Calu3 (cell line): ENCODE measurements at regions not wholly inside any gene's neighbourhood (a gene's known extent, or its start where the extent isn't known, plus 50 kb on each side); places are given as distances from the start of the nearest gene placed in this dataset.
"Not testable (repeated sequence)": the region's sequence is repeated elsewhere in the genome, so short reads cannot be mapped to it uniquely, and the experiment has no call there.

Experiments
- BruUV-seq: library from RNA; stranded (reverse); fragments of 400-500 nt; replicated peaks from 2 replicates; lab custom pipeline; 2021; lab: Mats Ljungman, UMichigan
- CTCF ChIA-PET: fragments of 300-600 bp; sonication (Branson Sonifier 250); formaldehyde crosslinking; loops from one replicate; lab custom pipeline; 2022; ENCODE audit warnings: antibody characterized with exemption; lab: Charles Lee
- DNase-seq: peaks from one replicate; pipeline ENCODE4 v3.0.0; 2022
- H3K27ac Mint-ChIP-seq: one replicate; pipeline ENCODE4 v1.8.0; 2022; ENCODE audit warnings: mixed read lengths; ENCODE audit not compliant: unreplicated experiment
- H3K27me3 Mint-ChIP-seq: one replicate; pipeline ENCODE4 v1.8.0; 2022; ENCODE audit warnings: mixed read lengths; ENCODE audit not compliant: unreplicated experiment
- H3K36me3 Mint-ChIP-seq: one replicate; pipeline ENCODE4 v1.8.0; 2022; ENCODE audit warnings: mild to moderate bottlenecking, moderate library complexity, mixed read lengths; ENCODE audit not compliant: insufficient read depth, unreplicated experiment
- H3K4me1 Mint-ChIP-seq: one replicate; pipeline ENCODE4 v1.8.0; 2022; ENCODE audit warnings: mild to moderate bottlenecking, low read depth, mixed read lengths; ENCODE audit not compliant: unreplicated experiment
- H3K4me3 Mint-ChIP-seq: one replicate; pipeline ENCODE4 v1.8.0; 2022; ENCODE audit warnings: mild to moderate bottlenecking, low read depth, moderate library complexity, mixed read lengths; ENCODE audit not compliant: unreplicated experiment
- H3K9me3 Mint-ChIP-seq: one replicate; pipeline ENCODE4 v1.8.0; 2022; ENCODE audit warnings: low read depth, mixed read lengths; ENCODE audit not compliant: unreplicated experiment
- intact Hi-C: fragments of 100-400 bp; cut with micrococcal nuclease; formaldehyde crosslinking; loops from one replicate; pipeline ENCODE4 v1.10.0; 2022; ENCODE audit not compliant: unreplicated experiment
- TF ChIP-seq, protein P1 (sequence below): fragments of 200-600 bp; IDR thresholded peaks from one replicate; pipeline ENCODE4 v1.8.0; 2022; ENCODE audit warnings: antibody characterized with exemption; ENCODE audit not compliant: unreplicated experiment

DNA sequence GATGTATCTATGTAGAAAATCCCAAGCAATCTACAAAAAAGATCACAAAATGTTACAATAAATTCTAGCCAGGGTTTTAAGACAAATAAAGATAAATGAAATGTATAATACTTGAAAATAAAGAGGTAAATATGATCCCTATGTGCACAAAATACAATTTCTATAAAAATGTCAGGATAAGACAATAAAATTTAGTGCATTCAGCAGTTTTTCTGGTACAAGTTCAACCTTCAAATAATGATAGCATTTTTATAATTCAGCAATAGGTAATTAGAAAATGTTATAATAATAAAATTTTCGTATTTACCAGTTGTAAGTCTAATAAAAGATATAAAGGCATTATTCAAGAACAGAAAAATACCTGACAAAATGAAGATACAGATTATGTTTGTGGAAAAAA, 726.8 kb upstream of the FAT3 start:
- Mint-ChIP-seq H3K27me3 (no peaks in the 10 kb centered on the region), H3K4me3 (no peak overlapping the region), H3K9me3 (no peaks in the 10 kb centered on the region), H3K4me1 (no peaks in the 10 kb centered on the region), H3K27ac (no peak overlapping the region), H3K36me3 (no peaks in the 10 kb centered on the region)
- intact Hi-C loops = no loop called here
- no TSS peak for BruUV-seq
- no peak for DNase-seq
- TF ChIP-seq, protein P1, sequence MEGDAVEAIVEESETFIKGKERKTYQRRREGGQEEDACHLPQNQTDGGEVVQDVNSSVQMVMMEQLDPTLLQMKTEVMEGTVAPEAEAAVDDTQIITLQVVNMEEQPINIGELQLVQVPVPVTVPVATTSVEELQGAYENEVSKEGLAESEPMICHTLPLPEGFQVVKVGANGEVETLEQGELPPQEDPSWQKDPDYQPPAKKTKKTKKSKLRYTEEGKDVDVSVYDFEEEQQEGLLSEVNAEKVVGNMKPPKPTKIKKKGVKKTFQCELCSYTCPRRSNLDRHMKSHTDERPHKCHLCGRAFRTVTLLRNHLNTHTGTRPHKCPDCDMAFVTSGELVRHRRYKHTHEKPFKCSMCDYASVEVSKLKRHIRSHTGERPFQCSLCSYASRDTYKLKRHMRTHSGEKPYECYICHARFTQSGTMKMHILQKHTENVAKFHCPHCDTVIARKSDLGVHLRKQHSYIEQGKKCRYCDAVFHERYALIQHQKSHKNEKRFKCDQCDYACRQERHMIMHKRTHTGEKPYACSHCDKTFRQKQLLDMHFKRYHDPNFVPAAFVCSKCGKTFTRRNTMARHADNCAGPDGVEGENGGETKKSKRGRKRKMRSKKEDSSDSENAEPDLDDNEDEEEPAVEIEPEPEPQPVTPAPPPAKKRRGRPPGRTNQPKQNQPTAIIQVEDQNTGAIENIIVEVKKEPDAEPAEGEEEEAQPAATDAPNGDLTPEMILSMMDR = no peak
- CTCF ChIA-PET = no interaction called here

GRCh38 chr11:91495837-91496236, 728.8 kb upstream of the FAT3 start:
- DNase-seq = no peak
- TF ChIP-seq, protein P1 = no peak
- Mint-ChIP-seq H3K27me3 (no peaks in the 10 kb centered on the region), H3K4me3 (no peak overlapping the region), H3K36me3 (no peaks in the 10 kb centered on the region), H3K4me1 (no peaks in the 10 kb centered on the region), H3K27ac (no peak overlapping the region), H3K9me3 (no peaks in the 10 kb centered on the region)
- intact Hi-C loops = no loop called here
- CTCF ChIA-PET = no interaction called here
- no TSS peak for BruUV-seq

- BruUV-seq = no TSS peak
- Mint-ChIP-seq H3K36me3 (no peaks in the 10 kb centered on the region), H3K27ac (no peak overlapping the region), H3K9me3 (peaks cover 4% of the 10 kb centered on the region), H3K4me1 (peaks cover 7% of the 10 kb centered on the region), H3K27me3 (no peaks in the 10 kb centered on the region), H3K4me3 (no peak overlapping the region)
- TF ChIP-seq, protein P1 = no peak
- no peak for DNase-seq
- intact Hi-C loops = no loop called here
- CTCF ChIA-PET = no interaction called here
Observed at GRCh38 chr11:91489989-91490388, 734.6 kb upstream of the FAT3 start.

GRCh38 chr11:91483956-91484355, 740.7 kb upstream of the FAT3 start:
- H3K36me3 Mint-ChIP-seq, intact Hi-C loops, DNase-seq, H3K27me3 Mint-ChIP-seq, BruUV-seq, H3K9me3 Mint-ChIP-seq, H3K27ac Mint-ChIP-seq, H3K4me3 Mint-ChIP-seq, CTCF ChIA-PET: not testable (repeated sequence)
- peaks cover 11% of the 10 kb centered on the region for H3K4me1 Mint-ChIP-seq

- DNase-seq, H3K4me3 Mint-ChIP-seq, H3K4me1 Mint-ChIP-seq, H3K36me3 Mint-ChIP-seq, CTCF ChIA-PET, H3K27me3 Mint-ChIP-seq, BruUV-seq, H3K9me3 Mint-ChIP-seq, intact Hi-C loops: not testable (repeated sequence)
- peak overlapping the region; percentile 78 for H3K27ac Mint-ChIP-seq
Observed at GRCh38 chr11:91481875-91482274, 742.7 kb upstream of the FAT3 start.
